ENCODE measurements at regions not wholly inside any gene's neighbourhood (a gene's known extent, or its start where the extent isn't known, plus 50 kb on each side); places are given as distances from the start of the nearest gene placed in this dataset.

GRCh38 chr1:94305704-94306103 is 68.3 kb upstream of the ARHGAP29 start:
- H3K4me1 ChIP-seq (ENCODE audit: control insufficient read depth, low read length) = no peaks in the 10 kb centered on the region

GRCh38 chr1:94304553-94304952 is 67.2 kb upstream of the ARHGAP29 start:
- no peak overlapping the region for H3K4me2 ChIP-seq (ENCODE audit: low read length)
- no peak overlapping the region for H3K27ac ChIP-seq (ENCODE audit: low read depth, low read length)
- H3K4me3 ChIP-seq (ENCODE audit: low read length) = no peak overlapping the region
- no peaks in the 10 kb centered on the region for H3K9me3 ChIP-seq (ENCODE audit: control insufficient read depth, insufficient read depth, low read length)
- H3K9me2 ChIP-seq (replicated peaks; ENCODE audit: control insufficient read depth, low read length) = no peaks in the 10 kb centered on the region
- no peaks in the 10 kb centered on the region for H3K79me2 ChIP-seq (ENCODE audit: control insufficient read depth, low read length)
- H3F3A ChIP-seq (ENCODE audit: control insufficient read depth, insufficient read depth) = no peaks in the 10 kb centered on the region
- H3K4me1 ChIP-seq (ENCODE audit: control insufficient read depth, low read length) = no peaks in the 10 kb centered on the region
- no peaks in the 10 kb centered on the region for H3K27me3 ChIP-seq (ENCODE audit: control insufficient read depth, low read length)
- H3K36me3 ChIP-seq (ENCODE audit: control insufficient read depth, low read length) = no peaks in the 10 kb centered on the region
- TF ChIP-seq CTCF (IDR thresholded peaks at IDR 0.05; ENCODE audit: low read depth, low read length, poor library complexity, severe bottlenecking) (no peak), EZH2phosphoT487 (IDR thresholded peaks at IDR 0.05; ENCODE audit: borderline replicate concordance, low read length) (no peak)
- H4K20me1 ChIP-seq (ENCODE audit: control insufficient read depth, insufficient read depth, low read depth, low read length) = no peaks in the 10 kb centered on the region

More at GRCh38 chr1:94305704-94306103, 68.3 kb upstream of the ARHGAP29 start:
- Histone ChIP-seq H3K27ac (ENCODE audit: low read depth, low read length) (no peak overlapping the region), H3K9me2 (replicated peaks; ENCODE audit: control insufficient read depth, low read length) (no peaks in the 10 kb centered on the region), H3F3A (ENCODE audit: control insufficient read depth, insufficient read depth) (no peaks in the 10 kb centered on the region), H3K9me3 (ENCODE audit: control insufficient read depth, insufficient read depth, low read length) (no peaks in the 10 kb centered on the region), H3K27me3 (ENCODE audit: control insufficient read depth, low read length) (no peaks in the 10 kb centered on the region), H4K20me1 (ENCODE audit: control insufficient read depth, insufficient read depth, low read depth, low read length) (no peaks in the 10 kb centered on the region), H3K4me2 (ENCODE audit: low read length) (no peak overlapping the region), H3K79me2 (ENCODE audit: control insufficient read depth, low read length) (no peaks in the 10 kb centered on the region), H3K4me3 (ENCODE audit: low read length) (no peak overlapping the region), H3K36me3 (ENCODE audit: control insufficient read depth, low read length) (no peaks in the 10 kb centered on the region)
- TF ChIP-seq CTCF (IDR thresholded peaks at IDR 0.05; ENCODE audit: low read depth, low read length, poor library complexity, severe bottlenecking) (no peak), EZH2phosphoT487 (IDR thresholded peaks at IDR 0.05; ENCODE audit: borderline replicate concordance, low read length) (no peak)

DNA sequence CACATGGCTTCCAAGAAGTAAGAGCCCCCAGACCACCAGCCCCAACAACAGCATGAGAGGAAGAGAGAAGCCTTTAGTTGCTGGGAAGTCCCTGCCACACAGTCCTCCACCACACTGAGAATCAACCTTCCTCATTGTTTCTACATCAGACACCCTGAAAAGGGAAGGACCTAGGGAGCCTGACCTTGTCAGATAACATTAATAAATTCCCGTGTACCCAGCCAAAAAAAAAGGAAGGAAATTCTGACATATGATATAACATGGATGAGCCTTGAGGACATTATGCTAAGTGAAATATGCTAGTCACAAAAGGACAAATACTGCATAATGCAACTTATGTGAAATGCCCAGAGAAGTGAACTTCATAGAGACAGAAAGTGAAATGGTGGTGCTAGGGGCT is 65.6 kb upstream of the ARHGAP29 start:
- Histone ChIP-seq H4K20me1 (ENCODE audit: control insufficient read depth, insufficient read depth, low read depth, low read length) (no peaks in the 10 kb centered on the region), H3K79me2 (ENCODE audit: control insufficient read depth, low read length) (no peaks in the 10 kb centered on the region), H3K4me3 (ENCODE audit: low read length) (no peak overlapping the region), H3K4me1 (ENCODE audit: control insufficient read depth, low read length) (no peaks in the 10 kb centered on the region), H3K9me3 (ENCODE audit: control insufficient read depth, insufficient read depth, low read length) (no peaks in the 10 kb centered on the region), H3K4me2 (ENCODE audit: low read length) (no peak overlapping the region), H3K27ac (ENCODE audit: low read depth, low read length) (no peak overlapping the region), H3K27me3 (ENCODE audit: control insufficient read depth, low read length) (no peaks in the 10 kb centered on the region), H3F3A (ENCODE audit: control insufficient read depth, insufficient read depth) (no peaks in the 10 kb centered on the region), H3K36me3 (ENCODE audit: control insufficient read depth, low read length) (no peaks in the 10 kb centered on the region), H3K9me2 (replicated peaks; ENCODE audit: control insufficient read depth, low read length) (no peaks in the 10 kb centered on the region)
- TF ChIP-seq EZH2phosphoT487 (IDR thresholded peaks at IDR 0.05; ENCODE audit: borderline replicate concordance, low read length) (no peak), CTCF (IDR thresholded peaks at IDR 0.05; ENCODE audit: low read depth, low read length, poor library complexity, severe bottlenecking) (no peak)

- no peaks in the 10 kb centered on the region for H3K27me3 ChIP-seq (ENCODE audit: control insufficient read depth, low read length)
- no peaks in the 10 kb centered on the region for H3K9me3 ChIP-seq (ENCODE audit: control insufficient read depth, insufficient read depth, low read length)
- no peaks in the 10 kb centered on the region for H4K20me1 ChIP-seq (ENCODE audit: control insufficient read depth, insufficient read depth, low read depth, low read length)
- no peaks in the 10 kb centered on the region for H3K4me1 ChIP-seq (ENCODE audit: control insufficient read depth, low read length)
- H3K79me2 ChIP-seq (ENCODE audit: control insufficient read depth, low read length) = no peaks in the 10 kb centered on the region
- H3F3A ChIP-seq (ENCODE audit: control insufficient read depth, insufficient read depth) = no peaks in the 10 kb centered on the region
- no peaks in the 10 kb centered on the region for H3K36me3 ChIP-seq (ENCODE audit: control insufficient read depth, low read length)
- H3K4me3 ChIP-seq (ENCODE audit: low read length) = no peak overlapping the region
- no peak overlapping the region for H3K27ac ChIP-seq (ENCODE audit: low read depth, low read length)
- no peak overlapping the region for H3K4me2 ChIP-seq (ENCODE audit: low read length)
- no peaks in the 10 kb centered on the region for H3K9me2 ChIP-seq (replicated peaks; ENCODE audit: control insufficient read depth, low read length)
- TF ChIP-seq CTCF (IDR thresholded peaks at IDR 0.05; ENCODE audit: low read depth, low read length, poor library complexity, severe bottlenecking) = no peak
- no peak for TF ChIP-seq EZH2phosphoT487 (IDR thresholded peaks at IDR 0.05; ENCODE audit: borderline replicate concordance, low read length)
Observed at GRCh38 chr1:94302497-94302896, 65.1 kb upstream of the ARHGAP29 start.

Data from DOHH2 (cell line).